GM19025 (cell line): ENCODE measurements at regions not wholly inside any gene's neighbourhood (a gene's known extent, or its start where the extent isn't known, plus 50 kb on each side); places are given as distances from the start of the nearest gene placed in this dataset.

ENCODE experiments used
- ATAC-seq: cut with Tn5 transposase; IDR thresholded peaks from one replicate; pipeline ENCODE4 v1.9.1; 2021; ENCODE audit warnings: mild to moderate bottlenecking, low read depth, moderate library complexity; ENCODE audit not compliant: unreplicated experiment

- ATAC-seq: peak; percentile 70
Observed at GRCh38 chr2:168371273-168372019, 84.6 kb upstream of the CERS6 start.

DNA sequence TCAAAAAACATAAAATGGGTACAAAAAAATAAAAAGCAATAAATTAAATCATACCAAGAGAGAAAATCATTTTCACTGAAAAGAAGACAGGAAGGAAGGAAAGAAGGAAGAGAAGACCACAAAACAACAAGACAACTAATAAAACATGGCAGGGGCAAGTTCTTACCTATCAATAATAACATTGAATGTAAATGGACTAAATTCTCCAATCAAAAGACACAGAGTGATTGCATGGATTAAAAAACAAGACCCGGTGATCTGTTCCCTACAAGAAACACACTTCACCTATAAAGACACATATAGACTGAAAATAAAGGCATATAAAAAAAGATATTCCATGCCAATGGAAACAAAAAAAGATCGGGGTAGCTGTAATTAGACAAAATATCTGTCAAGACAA is 82.6 kb upstream of the CERS6 start:
- no peak for ATAC-seq

- no peak for ATAC-seq
Observed at GRCh38 chr2:168375195-168375798, 80.8 kb upstream of the CERS6 start.

DNA sequence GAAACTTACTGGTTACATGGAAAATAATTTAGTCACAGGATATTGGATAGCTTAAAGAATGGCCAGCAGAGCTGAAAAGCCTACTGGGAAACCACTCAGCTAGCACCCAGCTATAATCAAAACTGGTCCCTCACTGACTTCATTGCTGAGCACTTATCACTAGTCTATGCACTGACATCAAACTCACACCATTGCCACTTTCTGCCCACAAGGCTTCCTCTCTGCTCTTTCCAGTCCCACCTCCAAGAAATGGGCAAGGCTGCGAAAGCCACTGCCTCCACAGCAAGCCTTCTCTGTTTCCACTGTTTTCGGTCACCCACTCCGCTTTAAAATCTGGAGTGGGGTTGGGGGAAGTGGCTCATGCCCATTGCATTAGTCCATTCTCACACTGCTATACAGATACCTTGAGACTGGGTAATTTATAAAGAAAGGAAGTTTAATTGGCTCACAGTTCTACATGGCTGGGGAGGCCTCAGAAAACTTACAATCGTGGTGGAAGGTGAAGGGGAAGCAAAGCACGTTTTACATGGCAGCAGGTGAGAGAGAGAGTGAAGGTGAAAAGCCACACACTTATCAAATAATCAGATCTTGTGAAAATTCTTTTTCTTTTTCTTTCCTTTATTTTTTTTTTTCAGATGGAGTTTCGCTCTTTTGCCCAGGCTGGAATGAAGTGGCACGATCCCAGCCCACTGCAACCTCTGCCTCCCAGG is 77.0 kb upstream of the CERS6 start:
- ATAC-seq: no peak

- ATAC-seq: no peak
Observed at GRCh38 chr2:168380500-168380899, 75.6 kb upstream of the CERS6 start.

DNA sequence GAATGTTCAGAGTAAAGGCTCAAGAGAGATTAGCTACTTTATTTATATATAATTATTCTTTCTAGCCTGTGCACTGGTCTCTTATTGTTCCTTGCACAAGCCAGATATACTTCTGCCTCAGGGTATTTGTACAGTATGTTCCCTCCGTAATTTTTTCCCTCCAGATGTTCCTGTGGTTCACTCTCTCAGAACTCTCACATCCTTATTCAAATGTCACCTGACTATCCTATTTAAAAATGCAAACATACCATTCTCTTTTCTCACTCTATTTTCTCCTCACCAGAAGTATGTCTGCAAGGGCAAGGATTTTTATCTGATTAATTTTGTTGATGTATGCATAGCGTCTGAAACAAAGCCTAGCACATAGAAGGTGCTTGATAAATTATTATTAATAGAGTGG is 64.0 kb upstream of the CERS6 start:
- no peak for ATAC-seq

DNA sequence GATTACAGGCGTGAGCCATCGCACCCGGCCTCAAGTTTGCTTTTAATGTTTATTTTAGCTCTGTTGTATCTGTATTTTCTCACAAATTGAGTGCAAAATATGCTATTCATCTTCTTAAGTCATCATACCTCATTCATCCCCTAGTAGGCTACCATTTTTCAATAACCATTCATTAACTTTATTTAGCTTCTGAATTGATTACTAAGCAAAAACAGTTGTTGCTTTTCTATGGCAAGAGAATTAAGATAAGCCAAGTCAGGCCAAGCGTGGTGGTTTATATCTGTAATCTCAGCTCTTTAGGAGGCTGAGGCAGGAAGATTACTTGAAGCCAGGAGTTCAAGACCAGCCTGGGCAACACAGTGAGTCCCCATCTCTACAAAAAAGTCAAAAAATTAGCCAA is 63.3 kb upstream of the CERS6 start:
- no peak for ATAC-seq

GRCh38 chr2:168394262-168394661 is 61.8 kb upstream of the CERS6 start:
- no peak for ATAC-seq

DNA sequence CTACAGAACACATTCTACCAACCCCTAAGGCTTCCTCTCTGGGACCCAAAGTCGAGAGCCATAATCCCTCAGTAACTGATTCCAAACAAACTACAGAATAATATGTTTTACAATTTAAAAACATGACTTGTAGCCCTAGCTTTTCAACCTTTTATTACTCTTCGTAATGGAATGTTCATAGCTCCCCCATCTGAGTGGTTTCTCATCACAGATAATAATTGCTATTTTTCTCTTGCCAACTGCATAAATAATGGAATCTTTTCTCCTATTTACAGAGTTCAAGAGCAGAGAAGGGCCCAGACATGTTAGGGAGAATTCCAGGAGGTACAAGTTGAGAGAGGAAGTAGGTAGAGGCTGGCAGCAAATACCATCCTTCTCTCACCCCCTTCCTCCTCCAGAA is 59.9 kb upstream of the CERS6 start:
- no peak for ATAC-seq

GRCh38 chr2:168397629-168398028 is 58.4 kb upstream of the CERS6 start:
- ATAC-seq: no peak

DNA sequence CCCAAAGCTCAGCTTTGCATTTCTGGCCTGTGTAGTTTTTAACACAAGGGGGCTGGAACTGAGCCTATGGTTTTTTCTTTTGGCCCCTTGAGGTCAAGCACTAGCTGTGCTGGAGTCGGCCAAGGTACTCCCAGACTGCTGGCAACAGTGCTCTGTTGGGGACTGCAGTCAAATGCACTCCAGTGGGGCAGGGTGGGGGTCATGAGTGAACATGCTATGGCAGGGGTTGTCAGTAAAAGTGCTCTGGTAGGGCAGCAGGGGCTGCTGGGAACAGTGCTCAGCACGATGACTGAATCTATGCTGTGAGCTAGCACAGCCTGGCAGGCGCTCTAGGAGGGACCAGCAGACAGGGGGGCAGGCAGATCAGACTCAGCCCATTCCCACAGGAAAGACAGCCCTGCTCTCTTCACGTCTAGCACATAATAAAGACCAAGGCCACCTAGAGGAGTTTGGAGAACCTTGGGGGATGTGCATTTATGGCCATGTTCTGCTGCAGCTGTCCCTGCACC is 55.0 kb upstream of the CERS6 start:
- no peak for ATAC-seq

GRCh38 chr2:168401771-168402170 is 54.3 kb upstream of the CERS6 start:
- no peak for ATAC-seq

DNA sequence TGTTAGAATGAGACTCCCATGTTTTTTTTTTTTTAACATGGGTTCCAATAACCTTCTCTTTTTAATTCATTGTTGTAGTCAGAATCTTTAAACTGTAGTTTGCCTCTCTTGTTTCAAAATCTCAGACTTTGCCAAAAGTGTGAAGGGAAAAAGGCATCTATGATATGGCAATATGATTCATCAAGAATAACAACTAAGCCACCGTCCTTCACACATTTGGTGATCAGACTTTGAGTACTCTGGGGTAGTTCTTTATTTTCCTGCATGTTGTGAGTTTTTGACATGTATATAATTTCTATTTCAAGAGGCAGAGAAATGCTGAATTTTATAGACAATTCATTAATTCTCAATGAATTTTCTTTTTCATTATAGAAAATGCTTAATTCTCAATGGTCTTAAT is 53.5 kb upstream of the CERS6 start:
- ATAC-seq: no peak

DNA sequence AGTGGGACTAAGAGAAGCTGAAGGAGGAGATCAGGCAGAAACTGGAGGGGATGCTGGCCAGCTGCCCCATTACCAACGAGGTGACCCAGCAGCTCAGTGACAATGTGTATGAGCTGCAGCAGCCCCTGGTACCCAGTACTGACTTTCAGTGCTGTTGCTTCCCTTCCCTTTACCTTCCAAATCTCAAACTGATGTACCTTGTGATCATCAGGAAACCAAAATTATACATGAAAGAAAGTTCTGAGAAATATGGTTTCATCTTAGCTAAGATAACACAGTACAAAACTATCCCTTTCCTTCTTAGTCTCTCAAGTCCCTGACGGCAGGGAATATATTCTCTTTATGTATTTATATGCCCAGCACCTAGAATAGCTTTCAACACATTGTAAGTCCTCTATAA is 52.3 kb upstream of the CERS6 start:
- no peak for ATAC-seq

DNA sequence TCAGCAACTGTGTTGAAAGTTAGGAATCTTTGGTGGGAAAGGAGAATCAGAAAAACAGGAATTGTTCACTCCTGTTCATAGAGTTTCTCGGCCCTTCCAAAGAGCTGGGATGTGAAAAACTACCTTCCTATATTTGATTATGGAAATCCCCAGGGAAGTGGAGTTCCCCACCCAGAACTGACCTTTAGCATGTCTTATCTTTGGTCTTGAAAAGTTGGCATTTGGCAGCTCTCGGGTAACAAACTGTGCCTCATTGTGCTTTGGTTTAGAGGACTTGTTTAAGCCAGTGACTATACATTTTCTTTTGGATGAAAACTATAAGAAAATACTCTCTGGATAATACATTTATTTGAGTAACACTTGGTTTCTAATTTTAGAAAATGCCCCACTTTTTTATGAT is 51.3 kb upstream of the CERS6 start:
- no peak for ATAC-seq
